K562 (cell line): ENCODE measurements at regions not wholly inside any gene's neighbourhood (a gene's known extent, or its start where the extent isn't known, plus 50 kb on each side); places are given as distances from the start of the nearest gene placed in this dataset.

Source experiments
- CBFA2T3 ChIP-seq: fragments of 450-650 bp; IDR thresholded peaks from 2 replicates; pipeline ENCODE4 v1.6.1; 2017
- CSDE1 ChIP-seq, 2 experiments: fragments of 450-650 bp; IDR thresholded peaks; 2 replicates each; pipeline ENCODE4 v1.6.1; 2016; ENCODE audit warnings: mild to moderate bottlenecking in 1 of 2
- ETV1 ChIP-seq: fragments of 450-650 bp; conservative IDR thresholded peaks from 2 replicates; pipeline ENCODE4 v1.6.1; 2016; ENCODE audit warnings: missing genetic modification characterization, control low read depth, low read depth, missing compliant biosample characterization
- KAT8 ChIP-seq: fragments of 450-650 bp; IDR thresholded peaks from 2 replicates; pipeline ENCODE4 v1.6.1; 2016; ENCODE audit warnings: low read depth, mild to moderate bottlenecking
- KLF13 ChIP-seq: fragments of 450-650 bp; IDR thresholded peaks from 2 replicates; pipeline ENCODE4 v1.6.1; 2016; ENCODE audit warnings: missing genetic modification characterization, low read depth, mild to moderate bottlenecking, missing compliant biosample characterization, moderate library complexity, borderline replicate concordance
- LCOR ChIP-seq: sonication (generic); formaldehyde crosslinking; IDR thresholded peaks from 2 replicates; pipeline ENCODE4 v1.8.0; 2022; ENCODE audit warnings: mild to moderate bottlenecking, missing genetic modification reagents
- NBN ChIP-seq: fragments of 450-650 bp; IDR thresholded peaks from 2 replicates; pipeline ENCODE4 v1.6.1; 2016; ENCODE audit warnings: low read depth, mild to moderate bottlenecking
- NFIC ChIP-seq: fragments of 450-650 bp; IDR thresholded peaks from 2 replicates; pipeline ENCODE4 v1.6.1; 2017; ENCODE audit warnings: mild to moderate bottlenecking, inconsistent platforms
- NRF1 ChIP-seq, 2 experiments: fragments of 450-650 bp; IDR thresholded peaks in 1 of 2; conservative IDR thresholded peaks in 1 of 2; 2 replicates each; pipeline ENCODE4 v1.6.1; 2014; ENCODE audit warnings: mild to moderate bottlenecking in 2 of 2
- PCBP2 ChIP-seq: fragments of 200-400 bp; formaldehyde crosslinking; IDR thresholded peaks from 2 replicates; pipeline ENCODE4 v1.6.1; 2018; ENCODE audit warnings: low read length, low read depth, mild to moderate bottlenecking, moderate library complexity; ENCODE audit not compliant: poor library complexity, severe bottlenecking
- POU5F1 ChIP-seq: fragments of 150-350 bp; IDR thresholded peaks from 2 replicates; pipeline ENCODE4 v1.6.1; 2014; ENCODE audit warnings: borderline replicate concordance, low read length, low read depth, mild to moderate bottlenecking; ENCODE audit not compliant: partially characterized antibody
- PPARD ChIP-seq: fragments of 250-450 bp; sonication (Bioruptor Pico); IDR thresholded peaks from 2 replicates; pipeline ENCODE4 v1.8.0; 2022; ENCODE audit warnings: inconsistent platforms, mild to moderate bottlenecking, moderate library complexity
- SOX6 ChIP-seq: fragments of 450-650 bp; IDR thresholded peaks from 2 replicates; pipeline ENCODE4 v1.6.1; 2014; ENCODE audit warnings: mild to moderate bottlenecking
- TFAM ChIP-seq: fragments of 250-450 bp; sonication (Bioruptor Pico); conservative IDR thresholded peaks from 2 replicates; pipeline ENCODE4 v1.5.0; 2021; ENCODE audit warnings: mild to moderate bottlenecking, moderate library complexity
- XRCC4 ChIP-seq: IDR thresholded peaks from one replicate; pipeline ENCODE4 v1.6.1; 2011; ENCODE audit not compliant: insufficient read depth, insufficient read length; ENCODE audit errors: extremely low read depth
- ZNF57 ChIP-seq: fragments of 450-650 bp; formaldehyde crosslinking; IDR thresholded peaks from 2 replicates; pipeline ENCODE4 v1.4.0; 2020; ENCODE audit warnings: mild to moderate bottlenecking, moderate library complexity
- TF ChIP-seq, protein P1 (sequence below): fragments of 450-650 bp; formaldehyde crosslinking; IDR thresholded peaks from 2 replicates; pipeline ENCODE4 v1.4.0; 2022; ENCODE audit warnings: mild to moderate bottlenecking, moderate library complexity
- TF ChIP-seq, protein P2 (sequence below): fragments of 450-650 bp; formaldehyde crosslinking; conservative IDR thresholded peaks from 2 replicates; pipeline ENCODE4 v1.4.0; 2022; ENCODE audit warnings: mild to moderate bottlenecking, missing genetic modification characterization
- TF ChIP-seq, protein P3 (sequence below): fragments of 250-450 bp; sonication (Bioruptor Pico); IDR thresholded peaks from 2 replicates; pipeline ENCODE4 v1.8.0; 2022; ENCODE audit warnings: moderate library complexity, mild to moderate bottlenecking, inconsistent platforms
- TF ChIP-seq, protein P4 (sequence below): fragments of 200-800 bp; sonication (Bioruptor generic); IDR thresholded peaks from 2 replicates; pipeline ENCODE4 v1.6.1; 2016; ENCODE audit warnings: missing genetic modification characterization, missing compliant biosample characterization

DNA sequence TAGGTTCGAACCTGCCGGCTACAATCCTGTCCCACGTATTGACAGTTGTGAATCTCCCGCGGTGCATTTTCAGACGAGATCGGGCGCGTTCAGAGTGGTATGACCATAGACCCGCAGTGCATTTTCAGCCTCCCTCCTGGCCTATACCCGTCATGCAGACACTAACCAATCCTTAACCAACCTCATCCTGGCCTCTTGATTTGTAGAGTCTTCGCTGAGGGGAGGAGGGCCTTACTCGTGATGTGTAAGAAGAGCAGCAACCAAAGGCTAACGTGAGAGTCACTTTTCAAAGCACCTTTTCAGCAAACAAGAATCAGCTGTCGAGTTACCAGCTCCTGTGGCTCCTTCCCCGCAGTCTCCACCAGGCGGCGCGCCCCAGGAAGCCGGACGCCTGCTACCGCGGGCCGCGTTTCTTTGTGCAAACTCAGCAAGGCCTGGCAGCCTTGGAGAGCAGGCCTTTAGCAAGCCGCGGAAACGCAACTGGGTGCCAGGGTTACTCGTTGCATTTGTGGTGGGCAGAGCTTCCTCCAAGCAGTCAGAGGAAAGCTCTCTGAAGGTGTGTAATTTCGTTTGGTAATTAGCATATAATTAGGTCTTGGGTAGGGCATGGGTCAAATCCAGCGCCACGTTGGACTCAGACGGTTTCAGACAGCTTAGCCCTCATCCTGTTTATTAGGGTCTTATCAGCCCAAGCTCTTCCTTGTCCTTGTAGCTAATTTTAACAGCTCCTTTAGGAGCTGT, 139.8 kb downstream of the OR2B2 start (continued):
- TF ChIP-seq, protein P1, sequence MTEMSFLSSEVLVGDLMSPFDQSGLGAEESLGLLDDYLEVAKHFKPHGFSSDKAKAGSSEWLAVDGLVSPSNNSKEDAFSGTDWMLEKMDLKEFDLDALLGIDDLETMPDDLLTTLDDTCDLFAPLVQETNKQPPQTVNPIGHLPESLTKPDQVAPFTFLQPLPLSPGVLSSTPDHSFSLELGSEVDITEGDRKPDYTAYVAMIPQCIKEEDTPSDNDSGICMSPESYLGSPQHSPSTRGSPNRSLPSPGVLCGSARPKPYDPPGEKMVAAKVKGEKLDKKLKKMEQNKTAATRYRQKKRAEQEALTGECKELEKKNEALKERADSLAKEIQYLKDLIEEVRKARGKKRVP = peak; percentile 38; the same call in 1 of the 2 replicates
- TF ChIP-seq CBFA2T3 (peak; percentile 42), SOX6 (peak; percentile 72), CSDE1 (IDR thresholded peaks at IDR 0.05) (no peak), ZNF57 (CRISPR knock-in tag) (no peak), LCOR (CRISPR knock-in tag) (no peak), NFIC (peak; percentile 46; the same call in 1 of the 2 replicates), NBN (peak; percentile 85), XRCC4 (no peak), TFAM (CRISPR knock-in tag) (no peak), KAT8 (no peak), PCBP2 (no peak), POU5F1 (peak; percentile 17), PPARD (CRISPR knock-in tag) (no peak), NRF1 (conservative IDR thresholded peaks at IDR 0.05 in 1 of 2, IDR thresholded peaks at IDR 0.05 in 1 of 2) (peak in 1 of 2 experiments; percentile 7; a peak in 1 of 4 replicates), KLF13 (peak; percentile 74; the same call in 1 of the 2 replicates), ETV1 (tag) (peak; percentile 89)
- TF ChIP-seq, protein P2, sequence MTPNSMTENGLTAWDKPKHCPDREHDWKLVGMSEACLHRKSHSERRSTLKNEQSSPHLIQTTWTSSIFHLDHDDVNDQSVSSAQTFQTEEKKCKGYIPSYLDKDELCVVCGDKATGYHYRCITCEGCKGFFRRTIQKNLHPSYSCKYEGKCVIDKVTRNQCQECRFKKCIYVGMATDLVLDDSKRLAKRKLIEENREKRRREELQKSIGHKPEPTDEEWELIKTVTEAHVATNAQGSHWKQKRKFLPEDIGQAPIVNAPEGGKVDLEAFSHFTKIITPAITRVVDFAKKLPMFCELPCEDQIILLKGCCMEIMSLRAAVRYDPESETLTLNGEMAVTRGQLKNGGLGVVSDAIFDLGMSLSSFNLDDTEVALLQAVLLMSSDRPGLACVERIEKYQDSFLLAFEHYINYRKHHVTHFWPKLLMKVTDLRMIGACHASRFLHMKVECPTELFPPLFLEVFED (CRISPR knock-in tag) = peak; percentile 87
- TF ChIP-seq, protein P3, sequence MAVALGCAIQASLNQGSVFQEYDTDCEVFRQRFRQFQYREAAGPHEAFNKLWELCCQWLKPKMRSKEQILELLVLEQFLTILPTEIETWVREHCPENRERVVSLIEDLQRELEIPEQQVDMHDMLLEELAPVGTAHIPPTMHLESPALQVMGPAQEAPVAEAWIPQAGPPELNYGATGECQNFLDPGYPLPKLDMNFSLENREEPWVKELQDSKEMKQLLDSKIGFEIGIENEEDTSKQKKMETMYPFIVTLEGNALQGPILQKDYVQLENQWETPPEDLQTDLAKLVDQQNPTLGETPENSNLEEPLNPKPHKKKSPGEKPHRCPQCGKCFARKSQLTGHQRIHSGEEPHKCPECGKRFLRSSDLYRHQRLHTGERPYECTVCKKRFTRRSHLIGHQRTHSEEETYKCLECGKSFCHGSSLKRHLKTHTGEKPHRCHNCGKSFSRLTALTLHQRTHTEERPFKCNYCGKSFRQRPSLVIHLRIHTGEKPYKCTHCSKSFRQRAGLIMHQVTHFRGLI (CRISPR knock-in tag) = peak; percentile 77; the same call in 1 of the 2 replicates
- TF ChIP-seq, protein P4, sequence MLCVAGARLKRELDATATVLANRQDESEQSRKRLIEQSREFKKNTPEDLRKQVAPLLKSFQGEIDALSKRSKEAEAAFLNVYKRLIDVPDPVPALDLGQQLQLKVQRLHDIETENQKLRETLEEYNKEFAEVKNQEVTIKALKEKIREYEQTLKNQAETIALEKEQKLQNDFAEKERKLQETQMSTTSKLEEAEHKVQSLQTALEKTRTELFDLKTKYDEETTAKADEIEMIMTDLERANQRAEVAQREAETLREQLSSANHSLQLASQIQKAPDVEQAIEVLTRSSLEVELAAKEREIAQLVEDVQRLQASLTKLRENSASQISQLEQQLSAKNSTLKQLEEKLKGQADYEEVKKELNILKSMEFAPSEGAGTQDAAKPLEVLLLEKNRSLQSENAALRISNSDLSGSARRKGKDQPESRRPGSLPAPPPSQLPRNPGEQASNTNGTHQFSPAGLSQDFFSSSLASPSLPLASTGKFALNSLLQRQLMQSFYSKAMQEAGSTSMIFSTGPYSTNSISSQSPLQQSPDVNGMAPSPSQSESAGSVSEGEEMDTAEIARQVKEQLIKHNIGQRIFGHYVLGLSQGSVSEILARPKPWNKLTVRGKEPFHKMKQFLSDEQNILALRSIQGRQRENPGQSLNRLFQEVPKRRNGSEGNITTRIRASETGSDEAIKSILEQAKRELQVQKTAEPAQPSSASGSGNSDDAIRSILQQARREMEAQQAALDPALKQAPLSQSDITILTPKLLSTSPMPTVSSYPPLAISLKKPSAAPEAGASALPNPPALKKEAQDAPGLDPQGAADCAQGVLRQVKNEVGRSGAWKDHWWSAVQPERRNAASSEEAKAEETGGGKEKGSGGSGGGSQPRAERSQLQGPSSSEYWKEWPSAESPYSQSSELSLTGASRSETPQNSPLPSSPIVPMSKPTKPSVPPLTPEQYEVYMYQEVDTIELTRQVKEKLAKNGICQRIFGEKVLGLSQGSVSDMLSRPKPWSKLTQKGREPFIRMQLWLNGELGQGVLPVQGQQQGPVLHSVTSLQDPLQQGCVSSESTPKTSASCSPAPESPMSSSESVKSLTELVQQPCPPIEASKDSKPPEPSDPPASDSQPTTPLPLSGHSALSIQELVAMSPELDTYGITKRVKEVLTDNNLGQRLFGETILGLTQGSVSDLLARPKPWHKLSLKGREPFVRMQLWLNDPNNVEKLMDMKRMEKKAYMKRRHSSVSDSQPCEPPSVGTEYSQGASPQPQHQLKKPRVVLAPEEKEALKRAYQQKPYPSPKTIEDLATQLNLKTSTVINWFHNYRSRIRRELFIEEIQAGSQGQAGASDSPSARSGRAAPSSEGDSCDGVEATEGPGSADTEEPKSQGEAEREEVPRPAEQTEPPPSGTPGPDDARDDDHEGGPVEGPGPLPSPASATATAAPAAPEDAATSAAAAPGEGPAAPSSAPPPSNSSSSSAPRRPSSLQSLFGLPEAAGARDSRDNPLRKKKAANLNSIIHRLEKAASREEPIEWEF (CRISPR knock-in tag) = 0 out of 2 replicates have a peak, but pooled peaks have one; percentile 39
